ENCODE measurements at regions not wholly inside any gene's neighbourhood (a gene's known extent, or its start where the extent isn't known, plus 50 kb on each side); places are given as distances from the start of the nearest gene placed in this dataset.
"Not testable (repeated sequence)": the region's sequence is repeated elsewhere in the genome, so short reads cannot be mapped to it uniquely, and the experiment has no call there.

DNA sequence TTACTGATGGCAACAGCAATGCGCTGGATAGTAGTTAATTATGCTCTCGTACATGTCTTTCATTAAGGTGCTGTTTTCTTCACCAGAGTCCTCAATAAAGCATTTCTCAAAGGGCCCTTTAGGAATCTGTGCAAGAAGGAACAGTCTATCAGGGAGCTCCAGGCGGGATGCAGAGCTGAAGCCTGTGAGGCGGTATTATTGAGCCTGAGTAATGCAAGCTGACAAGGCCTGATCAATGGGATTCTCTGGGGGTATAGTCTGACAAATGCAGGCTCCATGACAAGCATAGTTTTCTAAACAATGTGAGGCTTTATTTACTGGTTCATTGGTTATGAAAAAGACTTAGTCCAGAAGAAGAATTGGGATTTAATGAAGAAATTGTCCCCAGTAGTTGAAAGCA is 530.9 kb upstream of the CBLB start:
- DNase-seq (ENCODE audit: low read depth): no peak

DNA sequence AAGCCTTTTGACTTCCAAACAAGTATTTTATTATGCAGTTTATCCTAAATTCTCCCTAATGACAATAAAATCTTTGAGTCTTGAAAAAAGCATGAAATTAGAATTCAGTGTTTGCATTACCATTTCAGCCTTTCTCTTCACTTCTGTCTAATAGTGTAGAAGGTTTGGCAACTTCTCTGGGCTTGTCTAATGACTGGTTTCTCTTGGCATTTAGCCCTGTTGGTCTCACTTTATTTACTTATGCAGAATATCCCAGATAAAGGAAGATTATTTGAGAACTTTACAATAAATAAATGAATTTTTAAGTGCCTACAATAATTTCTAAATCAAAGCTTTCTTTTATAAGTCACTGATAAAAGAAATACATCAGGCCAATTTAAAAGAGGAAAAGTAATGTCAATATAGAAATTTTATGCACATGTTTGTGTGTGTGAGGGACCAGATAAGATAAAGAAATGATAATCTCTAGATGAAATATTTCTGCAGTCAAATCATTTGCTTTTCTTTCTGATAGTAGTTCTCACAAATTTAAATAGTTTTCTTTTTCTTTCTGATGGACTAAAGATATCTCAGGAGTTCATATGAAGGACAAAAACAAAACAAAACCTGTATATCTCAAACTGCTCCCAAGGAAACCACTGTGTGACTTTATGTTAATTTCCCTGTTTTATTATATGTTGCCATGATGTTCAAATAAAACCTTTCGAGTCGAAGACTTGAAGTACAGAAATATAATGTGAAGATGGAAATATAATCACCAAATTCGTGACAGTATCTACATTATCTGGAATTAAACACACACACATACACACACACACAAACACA is 533.1 kb upstream of the CBLB start:
- DNase-seq (ENCODE audit: low read depth): no peak

DNA sequence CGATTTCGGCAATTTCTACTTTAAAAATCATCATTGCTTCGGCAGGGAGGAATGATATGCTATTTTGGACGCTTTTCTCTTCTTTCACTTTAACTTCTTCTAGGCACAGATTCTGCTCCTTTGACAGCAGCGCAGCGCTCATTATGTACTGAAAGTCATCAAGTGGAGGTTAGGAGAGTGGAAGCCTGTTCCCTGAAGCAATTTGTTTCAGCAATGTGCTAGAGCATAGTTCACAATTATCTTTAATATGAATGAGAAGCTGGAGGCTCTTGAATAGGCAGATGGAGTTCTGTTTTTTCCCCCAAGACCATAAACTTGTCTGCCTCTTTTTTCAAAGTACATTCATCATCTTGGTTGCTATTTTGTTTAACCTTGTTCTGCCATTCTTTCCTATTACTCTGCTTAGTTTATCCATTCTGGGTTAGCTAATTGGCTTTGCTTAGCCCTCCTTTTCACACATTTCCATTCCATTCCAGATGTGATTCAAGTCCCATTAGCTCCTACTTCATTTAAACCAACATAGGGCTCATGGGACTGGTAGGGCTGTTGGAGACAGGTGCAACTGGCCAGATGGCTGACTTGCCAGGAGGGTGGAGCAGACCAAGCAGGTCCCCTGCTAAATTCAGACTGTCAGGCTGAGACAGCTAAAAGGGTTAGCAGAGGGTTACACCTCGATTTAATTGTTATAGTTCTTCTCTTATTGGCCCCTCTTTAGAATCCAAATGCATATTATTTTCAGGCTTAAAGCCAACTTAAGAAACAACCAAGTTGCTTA is 534.7 kb upstream of the CBLB start:
- no peak for DNase-seq (ENCODE audit: low read depth)

DNA sequence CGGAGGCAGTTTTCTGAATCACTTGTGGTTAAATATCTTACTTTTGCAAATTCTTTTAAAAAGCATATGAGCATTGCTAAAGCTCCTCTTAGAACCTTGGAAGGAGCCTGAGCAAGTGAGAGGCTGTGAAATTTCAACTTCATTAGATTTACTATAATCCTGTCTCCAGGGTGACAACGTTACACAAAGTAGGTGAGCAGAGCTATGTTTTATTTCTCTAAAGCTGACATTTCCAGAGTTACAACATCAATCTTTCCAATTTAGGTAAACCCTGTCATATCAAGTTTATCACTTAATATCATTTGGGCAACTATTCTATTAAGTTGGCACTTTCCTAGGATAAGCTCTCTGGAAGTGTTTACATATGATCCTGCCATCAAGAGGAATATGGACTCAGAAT is 544.9 kb upstream of the CBLB start:
- DNase-seq (ENCODE audit: low read depth): no peak

DNA sequence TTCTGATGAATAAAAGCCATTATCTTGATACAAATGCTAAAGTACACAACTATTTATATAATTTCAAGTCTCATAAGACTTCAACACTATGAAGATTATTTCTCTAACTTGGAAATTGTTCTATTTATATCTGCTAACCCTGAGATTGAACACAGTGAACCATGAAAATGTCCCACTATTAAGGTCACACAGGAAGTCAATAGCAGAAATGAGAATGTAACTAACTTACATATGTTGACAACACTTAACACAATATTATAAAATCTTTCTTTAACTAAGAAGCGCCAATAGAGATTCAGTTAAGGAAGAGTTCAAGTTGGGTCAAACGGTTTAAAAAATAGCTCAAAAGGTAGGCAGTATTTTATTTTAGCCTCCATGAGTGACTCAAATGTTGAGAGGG is 551.8 kb upstream of the CBLB start:
- no peak for DNase-seq (ENCODE audit: low read depth)

DNA sequence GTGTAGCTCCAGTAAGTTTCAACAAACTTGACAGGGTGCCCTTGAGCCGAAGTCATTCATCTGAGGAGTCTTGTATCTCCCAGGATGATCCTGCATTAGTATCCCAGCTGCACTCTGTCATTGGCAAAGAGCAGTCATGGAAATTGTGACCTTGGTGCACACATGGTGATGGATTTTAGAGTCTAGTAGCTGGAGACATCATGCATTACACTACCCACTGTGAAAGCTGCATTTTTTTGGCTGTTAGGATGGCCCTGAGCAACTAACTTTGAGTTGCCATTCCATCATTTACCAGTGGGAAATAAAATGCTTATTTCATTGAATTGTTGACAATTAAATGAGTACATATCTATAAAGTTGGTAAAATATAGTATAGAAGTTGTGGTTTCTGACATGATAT is 552.6 kb upstream of the CBLB start:
- no peak for DNase-seq (ENCODE audit: low read depth)

DNA sequence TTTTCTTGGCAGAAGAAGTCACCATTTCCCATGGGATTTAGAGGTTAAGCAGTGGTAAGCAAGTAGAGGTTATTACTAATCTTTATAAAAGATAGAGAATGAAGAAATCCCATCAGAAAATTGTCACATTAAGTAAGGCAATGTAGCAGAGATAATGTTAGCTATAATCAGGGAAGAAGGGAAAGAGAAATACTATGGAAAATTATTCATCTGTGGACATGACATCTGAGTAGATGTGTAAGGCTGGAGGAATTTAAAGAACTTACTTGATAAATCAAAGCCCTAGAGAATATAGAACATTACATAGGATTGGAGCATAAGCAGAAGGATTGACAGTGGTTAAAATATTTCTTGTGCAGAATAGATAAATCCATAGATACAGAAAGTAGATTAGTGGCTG is 553.1 kb upstream of the CBLB start:
- no peak for DNase-seq (ENCODE audit: low read depth)

DNA sequence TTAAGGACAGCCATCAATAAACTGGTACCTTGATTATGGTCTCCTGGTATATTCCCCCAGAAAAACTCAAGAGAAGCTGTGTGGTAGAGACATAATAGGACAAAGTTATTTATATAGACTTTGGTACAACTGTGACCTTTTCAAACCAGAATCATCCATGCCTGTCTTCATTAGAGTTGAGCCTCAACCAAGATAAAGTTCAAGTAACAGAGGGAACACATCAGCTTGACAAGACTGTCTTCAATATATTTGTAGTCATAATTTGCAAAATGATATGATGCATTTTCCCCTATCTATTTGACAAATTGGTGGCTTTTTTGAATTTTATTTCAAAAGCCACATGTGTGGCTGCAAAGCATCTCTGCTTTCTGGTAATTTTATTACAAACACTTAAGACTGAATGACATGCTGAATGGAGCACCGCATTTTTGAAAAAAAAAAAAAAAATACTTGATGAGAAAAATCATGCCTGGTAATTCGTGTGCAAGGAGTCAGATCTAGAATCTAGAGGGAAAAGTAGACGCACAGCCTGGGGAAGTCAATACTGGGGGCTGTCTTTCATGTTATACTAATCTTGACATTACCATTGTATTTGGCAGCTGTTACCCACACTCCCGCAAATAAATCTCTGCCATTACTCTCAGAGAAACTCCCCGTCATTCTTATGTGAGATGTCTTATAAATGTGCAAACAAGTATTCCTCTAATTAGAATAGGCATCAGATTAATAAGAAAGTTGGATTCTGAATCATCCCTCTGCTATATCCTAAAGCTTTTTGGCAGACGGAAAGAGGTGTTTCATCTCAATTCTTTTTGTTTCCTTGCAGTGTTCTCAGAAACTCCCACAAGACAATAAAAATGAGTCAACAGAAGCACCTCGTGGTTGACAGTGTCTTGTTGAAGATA is 554.8 kb upstream of the CBLB start:
- no peak for DNase-seq (ENCODE audit: low read depth)

DNA sequence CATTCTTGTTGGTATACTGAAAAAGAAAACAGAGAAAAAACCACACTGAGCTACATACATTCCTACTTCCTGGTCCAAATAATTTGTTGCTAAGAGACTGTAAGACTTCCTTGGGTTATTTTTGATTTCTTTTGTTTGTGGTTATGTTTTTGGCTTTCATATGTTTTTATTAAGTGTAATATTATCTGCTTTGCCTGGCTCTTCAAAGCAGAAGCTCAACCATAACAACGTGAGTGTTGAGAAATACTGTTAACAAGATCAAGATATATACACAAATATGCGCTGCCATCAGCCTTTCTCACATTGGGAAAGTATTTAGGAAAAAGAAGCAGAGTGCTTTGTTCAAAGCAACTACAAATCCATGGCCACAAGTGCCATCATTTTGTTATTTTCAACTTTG is 556.2 kb upstream of the CBLB start:
- no peak for DNase-seq (ENCODE audit: low read depth)

DNA sequence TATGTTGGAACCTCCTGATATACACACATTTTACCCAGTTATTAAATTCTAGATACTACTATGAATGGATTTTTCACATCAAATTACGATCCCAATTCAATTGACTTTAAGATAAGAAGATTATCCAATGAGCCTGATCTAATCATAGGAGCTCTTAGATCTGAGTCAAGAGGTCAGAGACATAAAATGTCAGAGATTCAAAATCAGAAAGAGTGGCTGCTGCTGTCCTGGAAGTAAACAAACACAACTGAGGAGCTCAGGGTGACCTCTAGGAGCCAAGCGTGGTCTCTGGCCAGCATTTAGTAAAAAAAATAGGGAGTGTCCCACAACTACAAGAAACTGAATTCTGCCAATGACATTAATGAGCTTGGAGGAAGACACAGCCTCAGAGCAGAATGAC is 557.1 kb upstream of the CBLB start:
- DNase-seq (ENCODE audit: low read depth): no peak

DNA sequence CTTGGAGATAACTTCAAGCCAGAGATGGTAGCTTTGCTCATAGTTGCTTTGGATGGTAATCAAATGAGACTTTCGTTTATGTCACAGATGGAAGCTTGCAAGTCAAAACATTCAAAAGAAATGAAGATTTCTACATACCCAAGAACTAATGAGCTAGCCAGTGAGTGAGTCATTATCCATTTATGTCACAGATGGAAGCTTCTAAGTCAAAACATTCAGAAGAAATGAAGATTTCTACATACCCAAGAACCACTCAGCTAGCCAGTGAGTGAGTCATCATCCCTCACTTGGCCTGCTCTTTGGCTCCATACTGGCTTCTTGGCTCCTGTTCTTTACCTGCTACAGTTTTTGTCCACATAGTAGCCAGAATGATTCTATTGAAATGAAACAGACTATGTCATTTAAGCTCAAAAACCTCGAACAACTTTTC is 559.8 kb upstream of the CBLB start:
- DNase-seq (ENCODE audit: low read depth): no peak

DNA sequence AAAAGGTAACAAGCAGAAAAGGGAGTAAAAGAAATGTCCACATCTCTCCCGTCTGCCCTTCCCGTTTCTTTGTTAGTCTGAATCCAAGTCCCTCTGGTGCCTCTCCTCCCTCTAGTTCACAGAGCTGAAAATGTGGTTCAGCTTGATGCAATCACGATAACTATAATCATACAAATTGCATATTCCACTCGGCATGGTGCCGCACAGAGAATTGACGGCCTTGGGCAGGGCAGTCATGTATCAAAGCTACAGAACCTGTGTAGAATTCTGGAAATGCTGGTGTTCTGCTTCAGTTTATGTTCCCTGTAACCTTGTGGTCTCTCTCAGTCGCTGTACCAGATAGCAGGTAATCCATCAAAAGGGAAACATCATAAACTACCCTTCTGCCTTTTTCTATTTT is 562.9 kb upstream of the CBLB start:
- DNase-seq (ENCODE audit: low read depth): no peak

DNA sequence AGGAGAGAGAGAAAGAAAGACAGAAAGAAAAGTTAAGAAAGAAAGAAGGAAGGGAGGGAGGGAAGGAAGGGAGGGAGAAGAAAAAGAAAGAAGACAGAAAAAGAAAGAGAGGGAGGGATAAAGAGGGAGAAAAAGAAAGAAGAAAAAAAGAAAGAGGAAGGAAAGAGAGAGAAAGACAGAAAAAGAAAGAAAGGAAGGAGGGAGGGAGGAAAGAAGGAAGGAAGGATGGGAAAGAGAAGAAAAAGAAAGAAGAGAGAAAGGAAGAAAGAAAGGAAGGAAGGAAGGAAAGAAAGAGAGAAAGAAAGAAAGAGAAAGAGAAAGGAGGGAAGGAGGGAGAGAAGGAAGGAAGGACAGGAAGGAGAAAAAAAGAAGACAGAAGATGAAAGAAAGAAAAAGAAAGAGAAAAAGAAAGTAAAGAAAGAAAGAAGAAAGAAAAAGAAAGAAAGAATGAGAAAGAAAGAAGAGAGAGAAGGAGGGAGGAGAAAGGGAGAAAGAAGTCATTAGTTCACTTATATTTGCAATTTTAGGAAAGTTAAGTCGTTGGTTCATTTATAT is 567.2 kb upstream of the CBLB start:
- DNase-seq (ENCODE audit: low read depth): no peak

DNA sequence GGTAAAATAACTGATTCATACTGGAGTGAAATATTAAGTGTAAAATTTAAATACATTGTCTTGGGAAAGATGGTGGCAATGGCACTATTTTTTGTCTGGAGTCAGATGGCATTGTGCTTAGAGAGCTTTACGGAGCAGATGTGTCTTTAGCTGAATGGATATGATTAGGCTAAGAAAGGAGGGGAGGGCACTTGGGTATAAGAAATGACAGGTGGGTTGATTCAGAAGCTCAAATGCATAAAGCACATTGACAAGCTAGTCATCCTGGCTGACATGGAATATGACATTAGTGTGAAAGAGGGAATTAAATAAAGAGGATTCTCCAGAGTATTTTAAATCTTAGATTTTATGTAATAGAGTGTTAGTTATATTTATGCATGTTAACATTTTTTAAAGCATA is 570.1 kb upstream of the CBLB start:
- DNase-seq (ENCODE audit: low read depth): no peak

DNA sequence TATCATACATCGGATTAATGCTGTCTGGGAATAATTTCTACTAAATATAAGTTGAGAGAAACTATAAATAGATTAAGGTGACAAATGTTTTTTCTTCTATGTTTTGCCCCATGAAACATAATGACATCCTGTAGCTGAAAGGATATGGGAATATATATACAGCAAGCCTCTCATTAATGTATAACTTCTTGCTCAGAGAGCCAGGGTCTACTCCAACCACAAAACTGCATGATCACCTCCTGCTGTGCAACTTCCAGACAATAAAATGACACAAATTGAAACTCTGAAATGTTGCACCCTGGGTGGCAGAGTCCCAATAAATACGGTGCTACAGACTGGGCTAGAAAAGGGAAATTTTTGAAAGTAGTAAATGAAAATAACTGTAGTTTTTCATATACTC is 571.9 kb upstream of the CBLB start:
- DNase-seq (ENCODE audit: low read depth): no peak

DNA sequence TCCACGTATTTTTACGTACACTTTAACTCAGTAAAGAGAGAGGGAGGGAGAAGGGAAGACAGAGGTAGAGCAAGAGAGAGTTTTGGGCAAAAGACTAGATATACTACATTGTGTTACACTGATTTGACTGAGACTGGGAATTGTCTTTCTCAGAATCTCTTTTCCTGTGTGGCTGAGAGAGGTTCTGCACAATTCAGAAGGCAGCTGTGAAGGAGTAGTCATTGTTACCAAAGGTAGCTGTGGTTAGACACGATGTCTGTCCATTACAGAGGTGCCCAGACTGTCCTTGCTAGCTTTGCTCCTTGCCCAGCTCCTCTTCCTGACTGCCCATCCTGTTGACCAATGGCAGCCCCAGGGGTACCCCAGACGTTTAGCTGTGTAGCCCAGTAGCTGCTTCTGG is 577.5 kb upstream of the CBLB start:
- DNase-seq (ENCODE audit: low read depth): no peak

DNA sequence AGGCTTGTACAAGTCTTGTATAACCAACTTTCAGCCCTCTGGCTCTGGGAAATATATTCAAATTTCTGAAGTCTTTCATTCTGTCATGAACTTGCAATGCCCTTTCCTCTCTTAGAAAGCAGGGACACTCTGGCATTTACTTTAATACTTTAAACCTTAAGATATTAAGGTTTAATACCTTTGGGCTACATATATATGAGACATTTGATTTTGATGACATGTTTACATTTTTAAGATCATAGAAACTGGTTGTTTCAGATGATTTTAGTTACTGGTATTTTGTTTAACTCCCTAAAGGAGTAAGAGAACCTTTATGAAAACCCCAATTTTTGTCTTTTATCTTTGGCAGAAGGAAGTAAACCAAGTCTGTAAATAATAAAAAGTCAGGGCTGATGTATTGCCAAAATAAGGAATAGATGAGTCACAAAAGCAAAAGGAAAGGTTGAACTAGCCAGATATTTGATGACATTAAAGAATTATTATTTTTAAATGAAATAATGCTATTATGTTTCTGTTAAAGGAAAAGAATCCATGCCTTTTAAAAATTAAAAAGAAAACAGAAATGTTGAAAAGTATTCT is 579.0 kb upstream of the CBLB start:
- no peak for DNase-seq (ENCODE audit: low read depth)

DNA sequence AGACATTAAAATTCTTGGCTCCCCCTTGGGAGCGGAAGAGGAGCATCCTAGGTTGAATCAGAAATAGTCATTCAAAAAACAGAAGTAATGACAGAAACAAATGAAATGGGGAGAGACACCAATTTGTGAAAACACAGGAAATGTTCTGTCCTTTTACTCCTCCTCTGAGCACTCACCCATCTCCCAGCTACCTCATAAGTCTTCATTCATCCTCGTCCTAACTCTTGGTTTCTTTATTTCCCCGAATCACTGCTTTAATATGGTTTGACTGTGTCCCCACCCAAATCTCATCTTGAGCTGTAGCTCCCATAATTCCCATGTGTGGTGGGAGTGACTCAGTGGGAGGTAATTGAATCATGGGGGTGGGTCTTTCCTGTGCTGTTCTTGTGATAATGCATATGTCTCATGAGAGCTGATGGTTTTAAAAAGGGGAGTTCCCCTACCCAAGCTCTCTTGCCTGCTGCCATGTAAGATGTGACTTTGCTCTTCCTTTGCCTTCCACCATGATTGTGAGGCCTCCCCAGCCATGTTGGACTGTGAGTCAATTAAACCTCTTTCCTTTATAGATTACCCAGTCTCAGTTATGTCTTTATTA is 579.7 kb upstream of the CBLB start:
- not testable (repeated sequence) for DNase-seq (ENCODE audit: low read depth)

DNA sequence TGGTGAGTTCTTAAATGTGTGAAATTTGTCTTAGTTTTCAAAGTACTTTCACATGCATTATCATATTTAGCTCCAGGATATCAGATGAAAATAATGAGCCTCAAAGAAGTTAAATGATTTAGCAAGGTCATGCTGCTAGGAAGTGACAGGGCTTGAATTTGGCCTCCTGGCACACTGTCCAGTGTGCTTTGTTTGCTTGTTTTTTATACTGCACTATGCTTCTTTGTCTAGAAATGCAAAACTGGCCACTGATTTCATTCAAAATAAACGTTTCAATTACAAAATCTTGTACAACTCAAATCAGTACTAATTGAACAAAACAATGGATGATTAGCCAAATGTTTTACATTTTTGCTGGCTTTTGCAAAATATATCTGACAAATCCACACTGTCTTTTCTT is 583.3 kb upstream of the CBLB start:
- no peak for DNase-seq (ENCODE audit: low read depth)

DNA sequence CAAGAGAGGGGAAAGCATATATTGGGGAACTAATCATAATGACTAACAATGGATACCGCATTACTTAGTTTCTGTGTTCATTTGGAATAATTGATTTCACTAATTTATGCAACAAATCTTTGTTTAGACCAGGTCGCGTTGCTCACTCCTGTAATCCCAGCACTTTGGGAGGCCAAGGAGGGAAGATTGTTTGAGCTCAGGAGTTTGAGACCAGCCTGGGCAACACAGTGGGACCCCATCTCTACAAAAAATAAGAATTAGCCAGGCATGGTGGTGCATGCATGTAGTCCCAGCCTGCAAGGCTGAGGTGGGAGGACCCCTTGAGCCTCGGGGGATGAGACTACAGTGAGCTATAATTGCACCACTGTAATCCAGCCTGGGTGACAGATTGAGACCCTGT is 585.7 kb upstream of the CBLB start:
- DNase-seq (ENCODE audit: low read depth): no peak
